AG04450 (cell line): ENCODE measurements at regions not wholly inside any gene's neighbourhood (a gene's known extent, or its start where the extent isn't known, plus 50 kb on each side); places are given as distances from the start of the nearest gene placed in this dataset.

Source experiments
- CTCF ChIA-PET: fragments of 300-600, 350-600 bp; formaldehyde crosslinking; extraction: SDS; loops from one replicate; lab custom pipeline; 2022; ENCODE audit warnings: antibody characterized with exemption, inconsistent platforms; lab: Charles Lee
- POLR2A ChIA-PET: fragments of 350-600 bp; formaldehyde crosslinking; extraction: SDS; loops from one replicate; lab custom pipeline; 2021; ENCODE audit warnings: antibody characterized with exemption, inconsistent platforms; lab: Yijun Ruan, JAX
- DNase-seq: peaks from one replicate; pipeline ENCODE4 v3.0.0-alpha.2; 2011; ENCODE audit warnings: low read depth, low spot score
- H3K27ac ChIP-seq: one replicate; pipeline ENCODE4 v1.5.1; 2012; ENCODE audit warnings: low read depth, low read length, control low read depth
- H3K27me3 ChIP-seq: one replicate; pipeline ENCODE4 v1.6.0; 2012; ENCODE audit warnings: low read length; ENCODE audit not compliant: control insufficient read depth, insufficient read depth
- H3K4me3 ChIP-seq: 2 replicates; pipeline ENCODE4 v1.5.1; 2011; ENCODE audit warnings: mild to moderate bottlenecking, low read depth, low read length, control low read depth
- H3K9me3 ChIP-seq: 2 replicates; pipeline ENCODE4 v1.5.1; 2012; ENCODE audit warnings: low read length; ENCODE audit not compliant: control insufficient read depth, insufficient read depth
- TF ChIP-seq, protein P1 (sequence below): IDR thresholded peaks from 2 replicates; pipeline ENCODE4 v1.5.1; 2011; ENCODE audit warnings: low read depth, low read length, control low read depth, inconsistent platforms

DNA sequence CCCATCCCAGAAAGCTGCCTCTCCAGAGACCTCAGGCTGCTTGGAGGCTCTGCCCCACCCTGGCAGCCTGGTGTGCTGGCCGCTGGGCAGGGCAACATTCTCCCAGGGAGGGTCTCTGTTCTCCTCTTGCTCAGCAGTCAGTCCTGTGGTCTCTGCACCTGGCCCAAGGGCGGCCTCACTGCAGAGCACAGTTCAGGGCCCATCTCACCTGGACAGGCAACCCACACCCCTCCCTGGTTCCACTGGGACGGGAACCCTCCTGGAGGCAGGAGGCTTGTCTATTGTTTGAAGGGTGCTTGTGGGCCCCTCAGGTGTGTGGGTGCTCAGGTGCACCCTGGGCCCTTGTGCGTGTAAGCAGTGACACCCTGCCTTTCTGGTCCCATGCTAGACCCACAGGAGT is 67.2 kb upstream of the OTOS start:
- ChIA-PET CTCF (no interaction called here), POLR2A (no interaction called here)
- DNase-seq = no peak
- H3K27ac ChIP-seq = no peak overlapping the region
- no peak overlapping the region for H3K4me3 ChIP-seq
- TF ChIP-seq, protein P1, sequence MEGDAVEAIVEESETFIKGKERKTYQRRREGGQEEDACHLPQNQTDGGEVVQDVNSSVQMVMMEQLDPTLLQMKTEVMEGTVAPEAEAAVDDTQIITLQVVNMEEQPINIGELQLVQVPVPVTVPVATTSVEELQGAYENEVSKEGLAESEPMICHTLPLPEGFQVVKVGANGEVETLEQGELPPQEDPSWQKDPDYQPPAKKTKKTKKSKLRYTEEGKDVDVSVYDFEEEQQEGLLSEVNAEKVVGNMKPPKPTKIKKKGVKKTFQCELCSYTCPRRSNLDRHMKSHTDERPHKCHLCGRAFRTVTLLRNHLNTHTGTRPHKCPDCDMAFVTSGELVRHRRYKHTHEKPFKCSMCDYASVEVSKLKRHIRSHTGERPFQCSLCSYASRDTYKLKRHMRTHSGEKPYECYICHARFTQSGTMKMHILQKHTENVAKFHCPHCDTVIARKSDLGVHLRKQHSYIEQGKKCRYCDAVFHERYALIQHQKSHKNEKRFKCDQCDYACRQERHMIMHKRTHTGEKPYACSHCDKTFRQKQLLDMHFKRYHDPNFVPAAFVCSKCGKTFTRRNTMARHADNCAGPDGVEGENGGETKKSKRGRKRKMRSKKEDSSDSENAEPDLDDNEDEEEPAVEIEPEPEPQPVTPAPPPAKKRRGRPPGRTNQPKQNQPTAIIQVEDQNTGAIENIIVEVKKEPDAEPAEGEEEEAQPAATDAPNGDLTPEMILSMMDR = no peak
- H3K27me3 ChIP-seq = peaks cover 14% of the 10 kb centered on the region
- H3K9me3 ChIP-seq = peaks cover 14% of the 10 kb centered on the region

DNA sequence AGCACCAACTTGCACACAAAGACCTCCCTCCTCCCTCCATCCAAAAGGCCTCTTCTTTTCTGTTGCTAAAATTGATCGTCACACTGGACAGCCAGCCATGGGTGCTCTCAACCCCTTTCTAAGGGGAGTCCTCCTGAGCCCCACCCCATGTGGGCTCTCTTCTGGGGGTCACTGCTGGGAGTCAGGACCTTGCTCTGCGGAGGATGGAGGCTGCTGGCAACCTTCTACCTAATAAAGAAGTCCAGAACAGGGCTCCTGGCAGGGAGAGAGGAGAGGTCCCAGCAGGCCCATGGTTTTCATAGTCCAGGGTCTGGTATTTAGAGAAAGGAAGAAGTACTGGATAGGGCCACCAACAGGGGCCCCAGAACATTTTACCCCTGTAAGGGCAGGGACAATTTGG is 67.6 kb upstream of the OTOS start:
- H3K4me3 ChIP-seq = no peak overlapping the region
- POLR2A ChIA-PET = no interaction called here
- TF ChIP-seq, protein P1 = no peak
- peaks cover 14% of the 10 kb centered on the region for H3K9me3 ChIP-seq
- no peak overlapping the region for H3K27ac ChIP-seq
- peaks cover 10% of the 10 kb centered on the region for H3K27me3 ChIP-seq
- no peak for DNase-seq
- CTCF ChIA-PET = no interaction called here

DNA sequence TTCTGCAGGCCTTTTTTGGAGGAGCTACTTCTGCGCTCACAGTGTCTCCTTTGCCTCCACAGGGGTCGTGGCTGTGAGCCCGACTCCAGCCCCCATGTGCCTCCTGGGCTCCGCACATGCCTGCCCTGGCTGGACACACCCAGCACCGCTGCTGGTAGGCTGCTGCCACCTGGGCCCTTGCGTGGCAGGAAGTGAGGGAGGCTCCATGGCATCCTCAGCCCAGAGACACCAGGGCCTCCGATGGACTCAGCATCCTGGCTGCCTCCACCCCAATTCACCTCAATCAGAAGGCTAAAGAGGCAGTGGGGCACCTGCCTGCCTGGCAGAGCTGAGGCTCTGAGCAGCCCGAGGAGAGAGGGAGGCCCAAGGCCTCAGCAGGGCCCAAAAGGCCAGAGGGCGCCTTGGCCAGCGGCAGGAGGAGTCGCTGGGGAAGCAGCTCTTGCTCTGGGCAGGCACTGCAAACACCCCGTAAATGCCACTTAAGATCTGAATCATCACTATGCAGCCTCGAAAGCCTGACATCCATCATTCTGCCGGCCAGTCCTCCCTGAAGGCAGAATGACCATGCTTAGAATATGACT is 68.3 kb upstream of the OTOS start:
- Histone ChIP-seq H3K27ac (no peak overlapping the region), H3K27me3 (peaks cover 7% of the 10 kb centered on the region), H3K4me3 (no peak overlapping the region), H3K9me3 (peaks cover 14% of the 10 kb centered on the region)
- TF ChIP-seq, protein P1 = no peak
- ChIA-PET POLR2A (no interaction called here), CTCF (no interaction called here)
- DNase-seq = no peak

DNA sequence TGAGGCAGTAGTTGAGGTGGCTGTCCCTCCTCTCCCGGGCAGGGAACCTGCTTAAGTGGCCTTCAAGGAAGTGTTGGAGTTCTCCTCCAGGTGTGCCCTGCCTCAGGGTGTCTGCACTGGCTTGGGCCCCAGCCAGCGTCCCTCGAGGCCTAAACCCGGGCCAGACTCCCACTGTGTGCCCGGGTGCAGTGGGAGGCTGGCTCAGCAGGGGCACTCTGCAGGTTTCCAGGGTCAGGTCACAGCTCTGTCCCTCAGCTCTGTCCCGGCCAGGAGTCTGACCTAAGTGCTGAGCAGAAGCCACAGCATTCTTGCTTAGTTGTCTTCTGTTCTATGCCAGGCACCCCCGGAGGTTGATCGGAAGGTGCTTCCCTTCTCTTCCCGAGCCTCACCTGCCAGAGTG is 69.0 kb upstream of the OTOS start:
- DNase-seq = no peak
- TF ChIP-seq, protein P1 = no peak
- H3K27ac ChIP-seq = no peak overlapping the region
- ChIA-PET CTCF (no interaction called here), POLR2A (no interaction called here)
- no peak overlapping the region for H3K4me3 ChIP-seq
- peaks cover 14% of the 10 kb centered on the region for H3K9me3 ChIP-seq
- H3K27me3 ChIP-seq = peaks cover 7% of the 10 kb centered on the region

DNA sequence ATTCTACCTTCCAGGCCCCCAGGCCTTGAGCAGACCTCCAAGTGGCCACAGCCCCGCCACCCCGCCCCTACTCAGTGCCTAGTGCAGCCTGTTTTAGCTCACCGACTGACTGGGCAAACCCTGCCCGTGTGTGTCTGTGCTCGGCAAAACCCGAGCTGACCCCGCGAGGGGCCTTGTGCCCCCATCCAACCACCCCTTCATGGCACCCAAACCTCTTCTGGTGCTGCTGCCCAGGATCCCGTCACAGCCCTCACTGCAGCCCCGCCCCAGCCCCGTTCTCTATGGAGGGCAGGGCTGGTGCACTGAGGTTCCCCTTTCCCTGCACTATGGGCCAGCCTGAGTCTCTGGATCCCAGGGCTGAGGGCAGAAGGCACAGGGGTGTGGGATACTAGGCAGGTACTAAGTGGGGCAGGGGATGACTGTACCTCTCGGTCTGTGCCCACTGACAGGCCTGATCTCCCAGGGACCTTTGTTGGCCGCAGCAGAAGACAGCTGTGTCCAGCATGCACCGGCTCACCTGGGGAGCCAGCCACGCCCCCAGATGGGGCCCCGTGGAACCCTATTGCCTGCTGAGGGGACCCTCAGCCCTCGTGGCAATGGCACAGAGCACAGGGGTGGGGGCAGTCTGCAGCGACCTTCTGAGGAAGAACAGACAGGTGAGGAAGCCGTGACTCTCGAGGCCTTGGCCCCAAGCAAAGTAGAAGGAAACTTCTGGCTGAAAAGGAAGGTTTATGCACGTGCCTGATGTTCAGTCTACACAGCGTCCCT is 69.9 kb upstream of the OTOS start:
- H3K9me3 ChIP-seq = peaks cover 13% of the 10 kb centered on the region
- H3K4me3 ChIP-seq = no peak overlapping the region
- no peak for DNase-seq
- H3K27ac ChIP-seq = no peak overlapping the region
- CTCF ChIA-PET = no interaction called here
- TF ChIP-seq, protein P1 = no peak
- POLR2A ChIA-PET = no interaction called here
- H3K27me3 ChIP-seq = peaks cover 7% of the 10 kb centered on the region
